B cell (primary cell): ENCODE measurements at regions not wholly inside any gene's neighbourhood (a gene's known extent, or its start where the extent isn't known, plus 50 kb on each side); places are given as distances from the start of the nearest gene placed in this dataset.
"Not testable (repeated sequence)": the region's sequence is repeated elsewhere in the genome, so short reads cannot be mapped to it uniquely, and the experiment has no call there.

ENCODE experiments used
- ATAC-seq: fragments of 200-7000 bp; cut with Tn5 transposase; one replicate; pipeline ENCODE4 v1.10.0; 2021; ENCODE audit warnings: low read depth, mild to moderate bottlenecking, moderate number of reproducible peaks, moderate library complexity
- CTCF ChIA-PET: fragments of 350-600 bp; sonication (Branson Sonifier 250); formaldehyde crosslinking; loops from one replicate; lab custom pipeline; 2021; ENCODE audit warnings: antibody characterized with exemption, inconsistent platforms; lab: Charles Lee
- POLR2A ChIA-PET: fragments of 350-600 bp; sonication (Branson Sonifier 250); formaldehyde crosslinking; loops from one replicate; lab custom pipeline; 2021; ENCODE audit warnings: antibody characterized with exemption; lab: Charles Lee
- DNase-seq: peaks from one replicate; pipeline ENCODE4 v3.0.0; 2013
- H2AFZ ChIP-seq: 2 replicates; pipeline ENCODE4 v1.6.1; 2012; ENCODE audit warnings: mild to moderate bottlenecking, low read depth, low read length; ENCODE audit not compliant: insufficient read depth, poor library complexity, severe bottlenecking
- H3K27ac ChIP-seq, 2 donors: 1 replicate in 1 of 2; 2 replicates in 1 of 2; pipeline ENCODE4 v1.5.1; 2012 to 2013; ENCODE audit warnings: low read length in 2 of 2, mild to moderate bottlenecking in 2 of 2, moderate library complexity in 1 of 2
- H3K27me3 ChIP-seq, 4 experiments: fragments of 200-600 bp in 1 of 4; sonication (generic) in 1 of 4; replicated peaks in 1 of 4; 1 replicate in 2 of 4; 2 replicates in 2 of 4; pipeline versions ENCODE4 v1.6.1 to v1.7.0; 2013 to 2016; ENCODE audit warnings: low read length in 3 of 4, mild to moderate bottlenecking in 2 of 4, mixed read lengths in 1 of 4, moderate library complexity in 1 of 4; ENCODE audit not compliant: insufficient read depth in 4 of 4, control insufficient read depth in 3 of 4; ENCODE audit errors: control extremely low read depth in 1 of 4
- H3K36me3 ChIP-seq, 2 experiments: replicated peaks in 1 of 2; 1 replicate in 1 of 2; 2 replicates in 1 of 2; pipeline versions ENCODE4 v1.6.1 to v1.7.1; 2013; ENCODE audit warnings: low read length in 1 of 2; ENCODE audit not compliant: insufficient read depth in 2 of 2, control insufficient read depth in 1 of 2; ENCODE audit errors: control extremely low read depth in 1 of 2, extremely low read depth in 1 of 2
- H3K4me1 ChIP-seq, 2 donors: fragments of 200-600 bp in 1 of 2; sonication (generic) in 1 of 2; 1 replicate in 1 of 2; 2 replicates in 1 of 2; pipeline versions ENCODE4 v1.5.1 to v1.6.1; 2013 to 2017; ENCODE audit warnings: low read length in 2 of 2; ENCODE audit not compliant: control insufficient read depth in 2 of 2, insufficient read depth in 2 of 2
- H3K4me2 ChIP-seq: replicated peaks from 2 replicates; pipeline ENCODE3; 2012; ENCODE audit warnings: mild to moderate bottlenecking, low read depth, low read length; ENCODE audit not compliant: poor library complexity, severe bottlenecking
- H3K4me3 ChIP-seq, 5 experiments: fragments of 200-600 bp in 1 of 5; sonication (generic) in 1 of 5; 1 replicate in 3 of 5; 2 replicates in 2 of 5; pipeline versions ENCODE4 v1.5.1 to v1.7.0; 2011 to 2016; ENCODE audit warnings: low read length in 4 of 5, mild to moderate bottlenecking in 4 of 5, low read depth in 2 of 5, control low read depth in 1 of 5, moderate library complexity in 1 of 5; ENCODE audit not compliant: insufficient read depth in 1 of 5; ENCODE audit errors: control extremely low read depth in 1 of 5, extremely low read depth in 1 of 5
- H3K79me2 ChIP-seq: fragments of 200-600 bp; sonication (generic); one replicate; pipeline ENCODE4 v1.6.0; 2016; ENCODE audit warnings: low read length; ENCODE audit not compliant: control insufficient read depth, insufficient read depth
- H3K9ac ChIP-seq: fragments of 200-600 bp; sonication (generic); 2 replicates; pipeline ENCODE4 v1.6.1; 2017; ENCODE audit warnings: mild to moderate bottlenecking, low read length, moderate library complexity
- H3K9me3 ChIP-seq, 3 donors: one replicate each; pipeline versions ENCODE4 v1.6.1 to v1.7.1; 2013; ENCODE audit warnings: low read length in 2 of 3; ENCODE audit not compliant: control insufficient read depth in 2 of 3, insufficient read depth in 1 of 3; ENCODE audit errors: control extremely low read depth in 1 of 3
- H4K20me1 ChIP-seq: 2 replicates; pipeline ENCODE4 v1.6.0; 2012; ENCODE audit warnings: mild to moderate bottlenecking, low read length; ENCODE audit not compliant: insufficient read depth, control insufficient read depth, poor library complexity, severe bottlenecking
- H3K27ac Mint-ChIP-seq: one replicate; pipeline ENCODE4 v1.8.0; 2021; ENCODE audit warnings: mixed read lengths
- H3K27me3 Mint-ChIP-seq: one replicate; pipeline ENCODE4 v1.8.0; 2021; ENCODE audit warnings: mixed read lengths
- H3K4me1 Mint-ChIP-seq: one replicate; pipeline ENCODE4 v1.8.0; 2021; ENCODE audit warnings: mixed read lengths
- H3K4me3 Mint-ChIP-seq: one replicate; pipeline ENCODE4 v1.8.0; 2021; ENCODE audit warnings: mixed read lengths
- H3K9me3 Mint-ChIP-seq: one replicate; pipeline ENCODE4 v1.8.0; 2022; ENCODE audit warnings: mixed read lengths; ENCODE audit not compliant: insufficient read depth
- EZH2 ChIP-seq: IDR thresholded peaks from 2 replicates; pipeline ENCODE4 v1.6.1; 2012; ENCODE audit warnings: borderline replicate concordance, low read depth, mild to moderate bottlenecking, moderate library complexity, low read length; ENCODE audit not compliant: insufficient read depth, poor library complexity, severe bottlenecking
- WGBS: methylation state at CpG from one replicate; pipeline ENCODE4 v1.1.5; 2013; ENCODE audit warnings: missing lambda C conversion rate; ENCODE audit not compliant: insufficient coverage; 5-methylcytosine and 5-hydroxymethylcytosine counted together
- intact Hi-C: fragments of 100-400 bp; cut with micrococcal nuclease; formaldehyde crosslinking; loops from one replicate; pipeline ENCODE4 v1.10.0; 2022
- TF ChIP-seq, protein P1 (sequence below): fragments of 200-600 bp; IDR thresholded peaks from one replicate; pipeline ENCODE4 v1.8.0; 2022; ENCODE audit warnings: antibody characterized with exemption, mild to moderate bottlenecking

DNA sequence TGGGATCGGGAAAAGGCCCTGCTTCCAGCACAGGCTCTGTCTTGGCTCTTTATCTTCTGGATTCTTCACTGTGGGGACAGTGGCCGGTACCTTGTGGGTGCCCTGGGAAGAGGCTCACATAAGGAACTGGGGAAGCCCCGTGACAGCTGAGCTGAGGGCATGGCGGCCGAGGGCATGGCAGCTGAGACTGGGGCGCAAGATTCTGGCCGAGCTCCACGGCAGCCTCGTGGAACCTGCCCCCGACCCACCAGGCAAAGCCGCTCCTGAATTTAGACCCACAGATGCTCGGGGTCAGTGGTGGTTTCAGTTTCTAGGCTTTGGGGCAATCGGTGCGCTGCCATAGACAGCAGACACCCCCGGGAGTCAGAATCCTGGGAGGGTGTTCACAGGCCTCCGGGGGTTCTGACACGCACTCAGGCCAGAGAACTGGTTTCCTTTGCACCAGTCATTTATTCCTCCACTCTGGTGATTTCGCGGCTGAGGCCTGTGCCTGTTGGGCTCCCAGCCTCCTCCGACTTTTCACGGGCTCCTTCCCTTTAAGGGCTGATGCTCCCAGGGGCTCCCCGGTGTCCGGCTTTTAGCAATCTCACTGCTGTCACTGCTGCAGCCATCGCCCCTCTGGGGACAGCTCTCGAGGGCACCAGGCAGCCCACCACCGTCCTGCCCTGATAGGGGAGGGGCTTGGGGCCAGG, 117.6 kb downstream of the TEX29 start:
- no peak for ATAC-seq
- no peaks in the 10 kb centered on the region for H3K4me1 Mint-ChIP-seq
- H3K36me3 ChIP-seq = no peaks in the 10 kb centered on the region
- H3K4me3 Mint-ChIP-seq = no peak overlapping the region
- DNase-seq = no peak
- H3K9ac ChIP-seq = no peak overlapping the region
- TF ChIP-seq, protein P1, sequence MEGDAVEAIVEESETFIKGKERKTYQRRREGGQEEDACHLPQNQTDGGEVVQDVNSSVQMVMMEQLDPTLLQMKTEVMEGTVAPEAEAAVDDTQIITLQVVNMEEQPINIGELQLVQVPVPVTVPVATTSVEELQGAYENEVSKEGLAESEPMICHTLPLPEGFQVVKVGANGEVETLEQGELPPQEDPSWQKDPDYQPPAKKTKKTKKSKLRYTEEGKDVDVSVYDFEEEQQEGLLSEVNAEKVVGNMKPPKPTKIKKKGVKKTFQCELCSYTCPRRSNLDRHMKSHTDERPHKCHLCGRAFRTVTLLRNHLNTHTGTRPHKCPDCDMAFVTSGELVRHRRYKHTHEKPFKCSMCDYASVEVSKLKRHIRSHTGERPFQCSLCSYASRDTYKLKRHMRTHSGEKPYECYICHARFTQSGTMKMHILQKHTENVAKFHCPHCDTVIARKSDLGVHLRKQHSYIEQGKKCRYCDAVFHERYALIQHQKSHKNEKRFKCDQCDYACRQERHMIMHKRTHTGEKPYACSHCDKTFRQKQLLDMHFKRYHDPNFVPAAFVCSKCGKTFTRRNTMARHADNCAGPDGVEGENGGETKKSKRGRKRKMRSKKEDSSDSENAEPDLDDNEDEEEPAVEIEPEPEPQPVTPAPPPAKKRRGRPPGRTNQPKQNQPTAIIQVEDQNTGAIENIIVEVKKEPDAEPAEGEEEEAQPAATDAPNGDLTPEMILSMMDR = no peak
- no peak for TF ChIP-seq EZH2
- intact Hi-C loops = no loop called here
- no peak overlapping the region for H3K4me2 ChIP-seq
- no peak overlapping the region for H2AFZ ChIP-seq
- H3K4me1 ChIP-seq = no peaks in the 10 kb centered on the region
- CTCF ChIA-PET = no interaction called here
- H3K27ac Mint-ChIP-seq = no peak overlapping the region
- H3K9me3 ChIP-seq = peaks cover 0 to 3% (median 0%) of the 10 kb centered on the region in 3 donors
- H3K27ac ChIP-seq = no peak overlapping the region
- peaks cover 9% of the 10 kb centered on the region for H3K27me3 Mint-ChIP-seq
- H3K79me2 ChIP-seq = no peaks in the 10 kb centered on the region
- H3K27me3 ChIP-seq = no peaks in the 10 kb centered on the region
- 92% methylated on average over 26 of the region's 26 CpGs for WGBS
- H3K9me3 Mint-ChIP-seq = no peaks in the 10 kb centered on the region
- POLR2A ChIA-PET = no interaction called here
- H3K4me3 ChIP-seq = no peak overlapping the region
- H4K20me1 ChIP-seq = no peaks in the 10 kb centered on the region

DNA sequence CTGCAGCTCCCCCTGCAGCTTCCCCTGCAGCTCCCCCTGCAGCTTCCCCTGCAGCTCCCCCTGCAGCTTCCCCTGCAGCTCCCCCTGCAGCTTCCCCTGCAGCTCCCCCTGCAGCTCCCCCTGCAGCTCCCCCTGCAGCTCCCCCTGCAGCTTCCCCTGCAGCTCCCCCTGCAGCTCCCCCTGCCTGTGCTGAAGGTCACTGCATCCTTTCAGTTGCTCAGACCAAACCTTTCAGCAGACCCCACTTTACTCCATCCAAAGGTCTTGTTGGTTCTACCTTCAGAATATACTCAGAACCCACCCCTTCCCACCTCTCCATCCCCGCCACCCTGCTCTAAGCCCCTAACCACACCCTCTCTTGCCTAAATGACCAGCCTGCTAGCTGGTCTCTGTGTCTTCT, 120.0 kb downstream of the TEX29 start:
- CTCF ChIA-PET, DNase-seq, H3K4me1 Mint-ChIP-seq: not testable (repeated sequence)

More for the DNA sequence above, 120.0 kb downstream of the TEX29 start:
- H3K4me3 Mint-ChIP-seq, H3K4me2 ChIP-seq, H3K79me2 ChIP-seq, H3K9me3 Mint-ChIP-seq, H3K4me1 ChIP-seq, H3K27ac ChIP-seq, H3K9me3 ChIP-seq, POLR2A ChIA-PET, H3K4me3 ChIP-seq, H4K20me1 ChIP-seq, intact Hi-C loops, H2AFZ ChIP-seq, ATAC-seq, H3K9ac ChIP-seq, H3K27me3 Mint-ChIP-seq, H3K27me3 ChIP-seq, H3K36me3 ChIP-seq, H3K27ac Mint-ChIP-seq: not testable (repeated sequence)
- WGBS = 71% methylated on average over 1 of the region's 1 CpG
